NT2/D1 (cell line): ENCODE measurements at regions not wholly inside any gene's neighbourhood (a gene's known extent, or its start where the extent isn't known, plus 50 kb on each side); places are given as distances from the start of the nearest gene placed in this dataset.
A peak's percentile ranks its signal among the peaks of the same experiment; 100 is the strongest.

Source experiments
- DNase-seq: peaks from one replicate; pipeline ENCODE4 v3.0.0-alpha.2; 2011; ENCODE audit warnings: low read depth, low spot score
- H3K27me3 ChIP-seq: 2 replicates; pipeline ENCODE4 v1.6.0; 2011; ENCODE audit warnings: mild to moderate bottlenecking; ENCODE audit not compliant: insufficient read length, insufficient read depth
- H3K36me3 ChIP-seq: 2 replicates; pipeline ENCODE4 v1.6.1; 2011; ENCODE audit warnings: mild to moderate bottlenecking, low read length, mixed read lengths; ENCODE audit not compliant: insufficient read depth, insufficient read length
- H3K4me1 ChIP-seq: 2 replicates; pipeline ENCODE4 v1.5.1; 2011; ENCODE audit not compliant: insufficient read depth, insufficient read length
- H3K4me3 ChIP-seq: 2 replicates; pipeline ENCODE4 v1.5.1; 2011; ENCODE audit warnings: low read depth; ENCODE audit not compliant: insufficient read length
- H3K9ac ChIP-seq: 2 replicates; pipeline ENCODE4 v1.6.0; 2011; ENCODE audit warnings: low read depth; ENCODE audit not compliant: insufficient read length
- H3K9me3 ChIP-seq: 2 replicates; pipeline ENCODE4 v1.5.1; 2011; ENCODE audit warnings: mild to moderate bottlenecking, low read length; ENCODE audit not compliant: insufficient read depth
- SUZ12 ChIP-seq: IDR thresholded peaks from 2 replicates; pipeline ENCODE4 v1.6.1; 2011; ENCODE audit not compliant: insufficient read length, insufficient read depth; ENCODE audit errors: extremely low read depth
- YY1 ChIP-seq: IDR thresholded peaks from 2 replicates; pipeline ENCODE4 v1.6.1; 2011; ENCODE audit not compliant: insufficient read length, insufficient read depth
- ZNF274 ChIP-seq: IDR thresholded peaks from 2 replicates; pipeline ENCODE4 v1.6.1; 2011; ENCODE audit warnings: mild to moderate bottlenecking, low read depth, low read length

DNA sequence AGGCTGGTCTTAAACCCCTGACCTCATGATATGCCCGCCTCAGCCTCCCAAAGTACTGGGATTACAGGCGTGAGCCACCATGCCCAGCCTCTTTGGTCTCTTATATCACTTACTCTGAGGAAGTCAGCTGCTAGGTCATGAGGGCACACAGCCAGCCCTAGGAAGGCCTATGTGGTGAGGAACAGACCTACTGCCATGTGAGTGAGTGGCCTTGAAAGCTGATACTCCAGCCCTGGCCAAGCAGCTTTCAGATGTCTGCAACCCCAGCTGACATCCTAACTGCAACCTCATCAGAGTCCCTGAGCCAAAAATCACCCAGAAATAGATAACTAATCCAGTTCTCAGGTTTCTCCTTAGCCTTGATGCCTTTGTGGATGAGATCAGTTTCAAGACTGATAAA is 224.3 kb downstream of the EDEM1 start:
- H3K4me3 ChIP-seq: no peak overlapping the region
- H3K27me3 ChIP-seq: no peaks in the 10 kb centered on the region
- H3K9me3 ChIP-seq: no peaks in the 10 kb centered on the region
- TF ChIP-seq ZNF274: no peak
- TF ChIP-seq YY1: no peak
- TF ChIP-seq SUZ12: no peak
- DNase-seq: no peak
- H3K36me3 ChIP-seq: no peaks in the 10 kb centered on the region
- H3K9ac ChIP-seq: no peak overlapping the region
- no peaks in the 10 kb centered on the region for H3K4me1 ChIP-seq

DNA sequence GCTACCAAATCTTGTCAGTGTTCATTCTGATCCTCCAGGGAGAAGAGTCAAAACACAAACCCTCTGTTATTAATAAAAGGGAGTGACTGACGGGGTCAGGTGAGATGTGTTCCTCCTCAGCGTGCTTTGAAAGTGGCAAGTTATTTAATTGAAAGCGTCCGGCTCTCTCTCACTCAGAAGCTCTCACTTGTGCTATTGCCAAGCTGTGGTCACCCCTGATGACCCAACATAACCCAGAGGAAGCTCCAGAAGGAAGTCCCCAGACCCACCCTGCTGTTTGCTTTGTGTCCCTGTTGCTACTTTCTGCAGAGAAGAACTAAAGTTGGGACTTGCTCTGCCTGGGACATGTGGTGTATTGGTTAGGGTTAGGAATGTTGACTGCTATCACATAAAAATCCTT is 235.6 kb downstream of the EDEM1 start:
- H3K9me3 ChIP-seq: no peaks in the 10 kb centered on the region
- TF ChIP-seq YY1 (no peak), ZNF274 (no peak), SUZ12 (no peak)
- no peak overlapping the region for H3K9ac ChIP-seq
- no peak overlapping the region for H3K4me3 ChIP-seq
- peaks cover 5% of the 10 kb centered on the region for H3K27me3 ChIP-seq
- H3K36me3 ChIP-seq: no peaks in the 10 kb centered on the region
- DNase-seq: no peak
- H3K4me1 ChIP-seq: no peaks in the 10 kb centered on the region

DNA sequence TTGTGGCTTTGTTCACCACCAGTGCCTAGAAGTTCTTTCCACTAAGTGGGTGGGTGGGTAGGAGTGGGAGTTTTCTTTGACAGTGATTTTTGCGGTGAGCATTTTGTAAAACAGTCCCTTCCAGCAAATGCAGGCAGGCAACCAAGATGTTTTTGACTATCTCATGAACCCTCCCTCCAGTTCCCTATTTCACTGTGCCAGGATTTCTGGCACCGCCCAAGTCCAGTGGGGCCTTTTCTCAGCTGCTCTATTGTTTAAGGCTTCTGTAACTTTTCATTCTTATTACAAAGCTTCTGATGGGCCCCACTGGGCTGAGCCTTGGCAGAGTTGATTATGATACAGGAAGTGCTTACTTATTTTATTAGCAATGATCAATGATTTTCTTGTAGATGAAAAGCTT is 236.0 kb downstream of the EDEM1 start:
- TF ChIP-seq SUZ12 (no peak), ZNF274 (no peak), YY1 (no peak)
- no peak overlapping the region for H3K4me3 ChIP-seq
- H3K27me3 ChIP-seq: peaks cover 5% of the 10 kb centered on the region
- H3K9me3 ChIP-seq: no peaks in the 10 kb centered on the region
- H3K36me3 ChIP-seq: no peaks in the 10 kb centered on the region
- no peak for DNase-seq
- H3K4me1 ChIP-seq: no peaks in the 10 kb centered on the region
- H3K9ac ChIP-seq: no peak overlapping the region

DNA sequence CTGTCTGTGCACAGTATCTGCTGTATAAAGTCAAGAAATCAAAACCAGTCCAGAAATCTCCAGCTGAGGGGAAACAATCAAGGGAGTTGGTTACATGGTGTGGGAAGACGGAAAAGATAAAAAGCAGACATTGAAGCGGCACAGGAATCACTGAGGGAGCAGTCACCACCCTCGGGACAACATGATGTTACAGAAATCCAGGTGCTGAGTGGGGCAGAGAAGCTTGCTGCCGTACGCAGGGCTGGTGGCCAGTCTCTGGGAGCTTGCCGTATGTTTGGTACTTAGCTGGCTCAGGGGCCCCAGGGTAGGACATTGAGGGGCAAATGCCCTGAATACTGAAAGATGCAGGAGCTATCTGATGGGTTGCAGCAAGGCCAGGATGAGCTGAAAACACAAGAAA is 237.9 kb downstream of the EDEM1 start:
- no peaks in the 10 kb centered on the region for H3K36me3 ChIP-seq
- no peak for TF ChIP-seq SUZ12
- TF ChIP-seq YY1: no peak
- no peak for TF ChIP-seq ZNF274
- no peak overlapping the region for H3K9ac ChIP-seq
- H3K27me3 ChIP-seq: peaks cover 5% of the 10 kb centered on the region
- no peak overlapping the region for H3K4me3 ChIP-seq
- H3K9me3 ChIP-seq: no peaks in the 10 kb centered on the region
- no peaks in the 10 kb centered on the region for H3K4me1 ChIP-seq
- DNase-seq: no peak

DNA sequence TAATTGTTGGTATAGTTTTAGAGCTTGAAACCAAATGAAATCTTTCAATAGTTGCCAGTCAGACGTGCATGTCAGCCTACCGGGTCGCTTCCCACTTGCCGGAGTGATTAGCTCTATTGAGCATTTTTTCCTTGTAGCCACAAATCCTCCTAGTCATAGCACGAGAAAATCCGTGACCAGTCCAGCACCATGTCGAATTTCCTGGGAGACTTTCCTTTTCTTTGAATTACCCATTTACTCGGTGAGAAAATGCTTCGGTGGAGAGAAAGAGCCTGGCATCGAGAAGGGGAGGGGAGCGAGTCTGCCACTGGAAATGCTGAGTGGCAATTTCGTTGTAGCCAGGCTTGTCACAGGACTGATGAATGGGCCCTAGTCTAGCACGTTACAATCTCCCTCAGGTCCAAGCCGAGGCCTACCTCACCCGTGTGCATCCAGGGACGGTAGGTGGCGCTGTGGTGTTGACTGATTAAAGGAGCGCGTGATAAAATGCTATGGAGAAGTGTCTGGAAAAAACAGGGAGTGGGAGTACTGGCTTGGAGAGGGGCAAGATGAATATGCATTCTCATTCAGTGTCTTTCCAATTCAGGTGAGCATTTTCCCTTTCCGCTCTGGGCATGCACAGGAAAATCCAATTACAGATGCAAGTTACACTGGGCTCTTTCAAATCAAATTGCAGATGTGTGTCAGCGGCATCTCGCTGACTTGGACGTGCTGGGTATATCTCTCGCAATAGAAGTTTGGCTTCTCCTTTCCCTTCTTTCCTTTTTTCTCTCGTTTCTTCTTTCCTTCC is 238.8 kb downstream of the EDEM1 start:
- no peaks in the 10 kb centered on the region for H3K36me3 ChIP-seq
- no peaks in the 10 kb centered on the region for H3K4me1 ChIP-seq
- peaks cover 5% of the 10 kb centered on the region for H3K27me3 ChIP-seq
- TF ChIP-seq YY1: no peak
- TF ChIP-seq SUZ12: no peak
- peak; percentile 86 for DNase-seq
- no peak overlapping the region for H3K4me3 ChIP-seq
- H3K9me3 ChIP-seq: no peaks in the 10 kb centered on the region
- no peak overlapping the region for H3K9ac ChIP-seq

DNA sequence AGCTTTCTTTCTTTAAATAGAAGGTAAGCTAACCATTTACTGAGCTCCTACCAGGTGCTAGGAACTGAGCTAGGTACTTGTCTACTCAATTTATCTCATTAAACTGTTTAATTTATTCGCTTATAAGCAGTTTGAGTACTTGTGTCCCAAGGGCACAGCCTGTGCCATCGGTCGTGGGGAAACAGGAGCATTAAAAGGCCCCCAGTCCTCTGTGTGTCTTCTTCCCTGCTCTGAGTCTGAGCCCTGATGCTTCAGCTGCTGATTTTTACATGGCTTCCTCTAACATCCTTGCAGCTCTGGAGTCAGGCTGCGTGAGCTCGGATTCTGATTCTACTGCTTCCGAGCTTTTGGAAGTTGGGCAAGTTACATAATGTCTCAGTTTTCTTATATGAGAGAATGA is 239.5 kb downstream of the EDEM1 start:
- Histone ChIP-seq H3K4me3 (no peak overlapping the region), H3K9ac (no peak overlapping the region), H3K9me3 (no peaks in the 10 kb centered on the region), H3K27me3 (peaks cover 5% of the 10 kb centered on the region), H3K4me1 (no peaks in the 10 kb centered on the region), H3K36me3 (no peaks in the 10 kb centered on the region)
- TF ChIP-seq ZNF274 (no peak), YY1 (no peak), SUZ12 (no peak)
- DNase-seq: no peak

DNA sequence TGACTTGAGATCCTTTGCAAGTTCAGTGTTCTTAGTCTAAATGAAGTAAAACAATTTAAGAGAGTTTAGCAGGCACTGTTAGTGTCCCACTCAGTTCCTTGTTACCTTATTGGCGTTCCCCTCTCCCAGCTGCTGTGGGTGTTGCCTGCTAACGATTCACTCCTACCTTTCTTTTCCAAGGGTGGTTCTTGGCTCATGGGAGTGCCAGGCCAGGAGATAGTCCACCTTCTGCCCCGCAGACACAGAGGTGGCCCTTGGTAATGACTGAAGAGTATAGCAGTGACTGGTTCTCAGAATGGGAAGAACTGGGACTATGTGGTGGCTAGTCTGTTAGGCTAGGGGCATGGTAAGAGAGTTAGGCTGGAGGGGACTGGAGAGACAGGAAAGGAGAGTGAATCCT is 240.4 kb downstream of the EDEM1 start:
- TF ChIP-seq YY1 (no peak), ZNF274 (no peak), SUZ12 (no peak)

More for the DNA sequence above, 240.4 kb downstream of the EDEM1 start:
- Histone ChIP-seq H3K9me3 (no peaks in the 10 kb centered on the region), H3K4me3 (no peak overlapping the region), H3K9ac (no peak overlapping the region), H3K27me3 (peaks cover 5% of the 10 kb centered on the region), H3K4me1 (no peaks in the 10 kb centered on the region), H3K36me3 (no peaks in the 10 kb centered on the region)
- DNase-seq: no peak
